NB4 (cell line): ENCODE measurements at regions not wholly inside any gene's neighbourhood (a gene's known extent, or its start where the extent isn't known, plus 50 kb on each side); places are given as distances from the start of the nearest gene placed in this dataset.

Source experiments
- DNase-seq: peaks from one replicate; pipeline ENCODE4 v3.0.0; 2010; ENCODE audit warnings: low read depth
- H3K4me3 ChIP-seq: one replicate; pipeline ENCODE4 v1.5.1; 2011; ENCODE audit warnings: mild to moderate bottlenecking, low read depth, low read length, moderate library complexity
- MAX ChIP-seq: IDR thresholded peaks from 2 replicates; pipeline ENCODE4 v1.6.1; 2011; ENCODE audit warnings: low read depth, low read length
- MYC ChIP-seq: IDR thresholded peaks from 2 replicates; pipeline ENCODE4 v1.6.1; 2011; ENCODE audit warnings: low read depth, low read length
- POLR2A ChIP-seq: IDR thresholded peaks from 2 replicates; pipeline ENCODE4 v1.6.1; 2011; ENCODE audit warnings: mild to moderate bottlenecking; ENCODE audit not compliant: insufficient read length; ENCODE audit errors: extremely low read depth
- TF ChIP-seq, protein P1 (sequence below): IDR thresholded peaks from one replicate; pipeline ENCODE4 v1.5.1; 2012; ENCODE audit warnings: low read depth, low read length

DNA sequence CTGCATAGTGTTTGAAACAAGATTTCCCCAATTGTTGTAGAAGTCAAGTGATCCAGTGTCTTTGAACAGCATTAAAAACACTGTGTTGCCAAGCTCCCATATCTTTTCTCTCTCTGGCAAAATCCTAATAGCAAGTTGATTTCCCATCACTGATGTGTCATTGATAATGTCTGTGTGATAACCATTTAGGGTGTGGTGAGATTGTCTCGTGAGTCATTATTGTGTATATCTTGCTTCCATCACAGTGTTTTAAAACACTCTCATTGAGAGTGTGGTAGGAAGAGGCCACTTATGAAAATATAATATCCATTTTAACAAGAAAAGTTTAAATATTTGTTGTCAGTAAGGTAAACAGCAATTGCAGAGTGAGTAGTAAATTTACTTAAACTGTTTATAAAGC lies 74.7 kb downstream of the PRORP start:
- no peak overlapping the region for H3K4me3 ChIP-seq
- DNase-seq: no peak
- TF ChIP-seq, protein P1, sequence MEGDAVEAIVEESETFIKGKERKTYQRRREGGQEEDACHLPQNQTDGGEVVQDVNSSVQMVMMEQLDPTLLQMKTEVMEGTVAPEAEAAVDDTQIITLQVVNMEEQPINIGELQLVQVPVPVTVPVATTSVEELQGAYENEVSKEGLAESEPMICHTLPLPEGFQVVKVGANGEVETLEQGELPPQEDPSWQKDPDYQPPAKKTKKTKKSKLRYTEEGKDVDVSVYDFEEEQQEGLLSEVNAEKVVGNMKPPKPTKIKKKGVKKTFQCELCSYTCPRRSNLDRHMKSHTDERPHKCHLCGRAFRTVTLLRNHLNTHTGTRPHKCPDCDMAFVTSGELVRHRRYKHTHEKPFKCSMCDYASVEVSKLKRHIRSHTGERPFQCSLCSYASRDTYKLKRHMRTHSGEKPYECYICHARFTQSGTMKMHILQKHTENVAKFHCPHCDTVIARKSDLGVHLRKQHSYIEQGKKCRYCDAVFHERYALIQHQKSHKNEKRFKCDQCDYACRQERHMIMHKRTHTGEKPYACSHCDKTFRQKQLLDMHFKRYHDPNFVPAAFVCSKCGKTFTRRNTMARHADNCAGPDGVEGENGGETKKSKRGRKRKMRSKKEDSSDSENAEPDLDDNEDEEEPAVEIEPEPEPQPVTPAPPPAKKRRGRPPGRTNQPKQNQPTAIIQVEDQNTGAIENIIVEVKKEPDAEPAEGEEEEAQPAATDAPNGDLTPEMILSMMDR: no peak

GRCh38 chr14:35201066-35201465 lies 78.7 kb downstream of the PRORP start:
- no peak for TF ChIP-seq MAX
- no peak for TF ChIP-seq MYC
- TF ChIP-seq, protein P1: no peak
- no peak for TF ChIP-seq POLR2A
- no peak overlapping the region for H3K4me3 ChIP-seq
- no peak for DNase-seq

- TF ChIP-seq, protein P1: no peak
- TF ChIP-seq MAX (no peak), MYC (no peak), POLR2A (no peak)
- H3K4me3 ChIP-seq: no peak overlapping the region
- peak; percentile 14 for DNase-seq
These were observed 79.8 kb downstream of the PRORP start for GRCh38 chr14:35202195-35202594.

DNA sequence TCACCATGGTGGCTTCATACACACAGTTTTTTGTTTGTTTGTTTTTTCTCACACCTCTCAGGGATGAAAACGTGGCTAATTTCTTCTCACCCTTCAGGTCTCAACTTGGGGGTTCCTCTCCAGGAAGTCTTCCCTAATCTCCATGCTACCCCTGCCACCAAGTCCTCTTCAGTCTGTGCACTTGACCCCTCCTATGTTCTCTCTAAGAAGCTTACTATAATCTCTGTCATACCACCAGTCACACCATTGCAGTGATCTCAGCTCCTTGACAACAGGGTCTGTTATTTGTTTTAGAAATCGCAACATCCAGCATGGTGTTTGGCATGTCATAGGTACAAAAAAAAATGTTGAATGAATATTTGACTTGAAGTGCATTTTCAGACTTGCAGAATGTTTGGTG lies 83.4 kb downstream of the PRORP start:
- DNase-seq: no peak
- TF ChIP-seq POLR2A: no peak
- TF ChIP-seq MAX: no peak
- no peak for TF ChIP-seq MYC
- H3K4me3 ChIP-seq: no peak overlapping the region

DNA sequence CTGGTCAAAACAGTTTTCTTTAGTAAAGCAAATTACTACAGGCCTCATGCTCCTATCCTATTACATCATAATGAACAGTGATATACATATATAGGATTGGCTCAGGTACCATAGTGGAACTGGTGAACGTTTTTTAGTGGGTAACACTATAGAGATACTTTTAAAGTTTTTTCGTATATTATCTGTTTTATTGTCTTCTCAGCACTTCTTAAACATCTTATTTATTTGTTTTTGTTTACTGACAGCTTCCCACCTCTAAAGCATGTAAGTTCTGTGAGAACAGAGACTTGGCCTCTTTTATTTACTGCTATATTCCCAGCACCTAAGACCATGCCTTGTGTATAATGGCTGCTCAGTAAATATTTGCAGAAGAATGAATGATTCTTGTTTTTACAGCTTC lies 81.1 kb upstream of the PSMA6 start:
- TF ChIP-seq POLR2A (no peak), MAX (no peak), MYC (no peak)
- TF ChIP-seq, protein P1: no peak
- DNase-seq: no peak
- no peak overlapping the region for H3K4me3 ChIP-seq

- TF ChIP-seq MYC: no peak
- no peak for TF ChIP-seq MAX
- no peak for TF ChIP-seq POLR2A
- TF ChIP-seq, protein P1: no peak
These were observed 79.6 kb upstream of the PSMA6 start for GRCh38 chr14:35212471-35213142.

More at GRCh38 chr14:35212471-35213142, 79.6 kb upstream of the PSMA6 start:
- DNase-seq: no peak
- no peak overlapping the region for H3K4me3 ChIP-seq
